Osteocyte (in vitro differentiated cells): ENCODE measurements at regions not wholly inside any gene's neighbourhood (a gene's known extent, or its start where the extent isn't known, plus 50 kb on each side); places are given as distances from the start of the nearest gene placed in this dataset.

ENCODE experiments used
- DNase-seq: peaks from one replicate; pipeline ENCODE4 v3.0.0; 2021; ENCODE audit warnings: mixed read lengths; ENCODE audit not compliant: unreplicated experiment; ENCODE audit errors: extremely low spot score
- H3K27ac Mint-ChIP-seq: one replicate; pipeline ENCODE4 v1.8.0; 2021; ENCODE audit warnings: mild to moderate bottlenecking, mixed read lengths; ENCODE audit not compliant: unreplicated experiment
- H3K27me3 Mint-ChIP-seq: one replicate; pipeline ENCODE4 v1.8.0; 2021; ENCODE audit warnings: mixed read lengths; ENCODE audit not compliant: unreplicated experiment
- H3K36me3 Mint-ChIP-seq: one replicate; pipeline ENCODE4 v1.8.0; 2021; ENCODE audit warnings: mixed read lengths; ENCODE audit not compliant: unreplicated experiment
- H3K4me1 Mint-ChIP-seq: one replicate; pipeline ENCODE4 v1.8.0; 2021; ENCODE audit warnings: mixed read lengths; ENCODE audit not compliant: unreplicated experiment
- H3K4me3 Mint-ChIP-seq: one replicate; pipeline ENCODE4 v1.8.0; 2021; ENCODE audit warnings: mild to moderate bottlenecking, moderate library complexity, mixed read lengths; ENCODE audit not compliant: unreplicated experiment
- H3K9me3 Mint-ChIP-seq: one replicate; pipeline ENCODE4 v1.8.0; 2021; ENCODE audit warnings: mixed read lengths; ENCODE audit not compliant: unreplicated experiment
- TF ChIP-seq, protein P1 (sequence below): fragments of 200-600 bp; sonication (generic); IDR thresholded peaks from 2 replicates; pipeline ENCODE4 v1.5.0; 2021; ENCODE audit warnings: antibody characterized with exemption, mild to moderate bottlenecking, moderate library complexity

DNA sequence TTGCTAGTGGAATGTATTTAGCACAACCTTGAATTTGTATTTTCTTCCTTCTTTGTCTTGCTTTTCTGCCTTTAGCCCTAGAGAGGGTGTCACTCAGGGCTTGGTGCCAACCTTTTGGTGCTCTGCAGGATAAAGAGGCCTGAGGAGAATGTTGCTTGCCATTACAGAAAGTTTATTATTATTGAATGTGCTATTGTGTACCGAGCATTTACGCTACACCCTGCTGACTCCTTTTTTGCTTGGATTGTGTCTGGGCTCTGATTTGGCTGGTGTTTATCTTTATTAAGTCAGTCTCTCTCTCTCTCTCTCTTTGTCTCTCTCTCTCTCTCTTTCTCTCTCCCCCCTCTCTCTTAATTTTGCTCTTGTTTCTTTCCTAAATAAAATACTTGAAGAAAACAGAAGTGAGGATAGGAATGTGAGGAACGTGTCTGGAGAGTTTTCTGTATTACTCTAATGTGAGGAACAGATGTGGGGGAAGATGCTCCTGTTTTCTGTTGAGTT, 284.4 kb upstream of the PHYHIPL start:
- H3K4me1 Mint-ChIP-seq, result peaks cover 30% of the 10 kb centered on the region
- DNase-seq, result no peak
- H3K27ac Mint-ChIP-seq, result peak overlapping the region; percentile 73
- H3K9me3 Mint-ChIP-seq, result no peaks in the 10 kb centered on the region
- no peaks in the 10 kb centered on the region for H3K36me3 Mint-ChIP-seq
- TF ChIP-seq, protein P1, sequence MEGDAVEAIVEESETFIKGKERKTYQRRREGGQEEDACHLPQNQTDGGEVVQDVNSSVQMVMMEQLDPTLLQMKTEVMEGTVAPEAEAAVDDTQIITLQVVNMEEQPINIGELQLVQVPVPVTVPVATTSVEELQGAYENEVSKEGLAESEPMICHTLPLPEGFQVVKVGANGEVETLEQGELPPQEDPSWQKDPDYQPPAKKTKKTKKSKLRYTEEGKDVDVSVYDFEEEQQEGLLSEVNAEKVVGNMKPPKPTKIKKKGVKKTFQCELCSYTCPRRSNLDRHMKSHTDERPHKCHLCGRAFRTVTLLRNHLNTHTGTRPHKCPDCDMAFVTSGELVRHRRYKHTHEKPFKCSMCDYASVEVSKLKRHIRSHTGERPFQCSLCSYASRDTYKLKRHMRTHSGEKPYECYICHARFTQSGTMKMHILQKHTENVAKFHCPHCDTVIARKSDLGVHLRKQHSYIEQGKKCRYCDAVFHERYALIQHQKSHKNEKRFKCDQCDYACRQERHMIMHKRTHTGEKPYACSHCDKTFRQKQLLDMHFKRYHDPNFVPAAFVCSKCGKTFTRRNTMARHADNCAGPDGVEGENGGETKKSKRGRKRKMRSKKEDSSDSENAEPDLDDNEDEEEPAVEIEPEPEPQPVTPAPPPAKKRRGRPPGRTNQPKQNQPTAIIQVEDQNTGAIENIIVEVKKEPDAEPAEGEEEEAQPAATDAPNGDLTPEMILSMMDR, result no peak
- H3K27me3 Mint-ChIP-seq, result no peaks in the 10 kb centered on the region
- H3K4me3 Mint-ChIP-seq, result no peak overlapping the region

DNA sequence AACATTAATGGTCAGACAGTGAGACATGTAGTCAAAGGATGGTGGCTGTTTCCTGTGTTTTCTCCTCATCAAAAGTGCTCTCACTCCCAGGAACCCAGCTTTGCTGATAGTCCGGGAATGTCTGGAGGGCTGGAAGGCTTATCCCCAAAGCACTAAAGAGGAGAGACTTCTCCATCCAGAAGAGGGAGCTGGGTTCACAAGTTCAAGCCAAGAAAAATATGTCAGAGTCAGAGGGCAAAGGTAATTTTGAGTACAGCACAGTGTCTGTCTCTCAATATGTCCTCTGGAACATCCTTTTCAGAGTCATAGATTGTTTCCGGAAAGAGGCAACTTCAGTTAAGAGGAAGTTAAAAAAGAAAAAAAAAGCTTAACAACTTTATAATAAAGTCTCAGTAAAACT, 281.5 kb upstream of the PHYHIPL start:
- no peak overlapping the region for H3K4me3 Mint-ChIP-seq
- H3K4me1 Mint-ChIP-seq, result peaks cover 40% of the 10 kb centered on the region
- H3K36me3 Mint-ChIP-seq, result no peaks in the 10 kb centered on the region
- H3K9me3 Mint-ChIP-seq, result no peaks in the 10 kb centered on the region
- H3K27ac Mint-ChIP-seq, result no peak overlapping the region
- no peaks in the 10 kb centered on the region for H3K27me3 Mint-ChIP-seq
- TF ChIP-seq, protein P1, result no peak
- no peak for DNase-seq

DNA sequence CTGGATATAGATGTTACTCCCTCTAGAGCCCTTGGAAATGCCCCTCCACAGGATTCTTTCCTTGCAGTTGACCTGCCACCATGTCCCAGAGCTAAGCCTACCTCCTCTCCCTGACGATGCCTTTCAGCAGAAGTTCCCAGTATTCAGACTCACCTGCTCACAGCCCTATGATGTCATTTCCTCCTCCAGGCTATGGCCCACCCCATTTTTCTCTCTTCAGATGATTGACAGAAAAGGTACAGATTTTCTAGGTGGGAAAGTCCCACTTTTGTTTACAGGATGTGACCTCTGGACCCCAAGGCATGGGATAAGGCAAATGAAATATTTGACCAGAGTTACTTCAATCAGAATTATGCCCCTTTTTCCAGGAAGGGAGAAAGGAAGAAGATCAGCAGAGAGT, 280.2 kb upstream of the PHYHIPL start:
- Mint-ChIP-seq H3K4me1 (peaks cover 35% of the 10 kb centered on the region), H3K27me3 (no peaks in the 10 kb centered on the region), H3K27ac (no peak overlapping the region), H3K9me3 (no peaks in the 10 kb centered on the region), H3K36me3 (no peaks in the 10 kb centered on the region), H3K4me3 (no peak overlapping the region)
- TF ChIP-seq, protein P1, result no peak
- DNase-seq, result no peak

DNA sequence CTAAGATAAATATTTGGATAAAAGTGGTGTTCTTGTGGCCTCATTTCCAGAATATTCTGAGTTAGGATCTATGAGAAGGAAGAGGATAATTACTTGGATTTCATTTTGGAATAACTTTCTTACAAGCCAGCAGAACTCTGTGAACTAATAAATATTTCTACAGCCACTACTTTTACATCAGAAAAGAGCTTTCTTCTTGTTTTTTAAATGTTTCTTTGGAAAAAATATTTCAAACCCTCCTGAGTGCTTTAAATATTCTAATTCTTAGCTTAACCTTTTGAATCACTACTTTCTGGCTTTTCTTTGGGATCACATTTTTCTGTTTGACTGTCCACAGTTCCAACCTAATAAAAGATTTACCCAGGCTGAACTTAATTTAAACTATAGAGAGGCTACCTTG, 279.2 kb upstream of the PHYHIPL start:
- Mint-ChIP-seq H3K4me3 (no peak overlapping the region), H3K9me3 (peaks cover 7% of the 10 kb centered on the region), H3K36me3 (peaks cover 3% of the 10 kb centered on the region), H3K27ac (peak overlapping the region; percentile 25), H3K27me3 (no peaks in the 10 kb centered on the region), H3K4me1 (peaks cover 27% of the 10 kb centered on the region)
- TF ChIP-seq, protein P1, result no peak
- DNase-seq, result no peak

DNA sequence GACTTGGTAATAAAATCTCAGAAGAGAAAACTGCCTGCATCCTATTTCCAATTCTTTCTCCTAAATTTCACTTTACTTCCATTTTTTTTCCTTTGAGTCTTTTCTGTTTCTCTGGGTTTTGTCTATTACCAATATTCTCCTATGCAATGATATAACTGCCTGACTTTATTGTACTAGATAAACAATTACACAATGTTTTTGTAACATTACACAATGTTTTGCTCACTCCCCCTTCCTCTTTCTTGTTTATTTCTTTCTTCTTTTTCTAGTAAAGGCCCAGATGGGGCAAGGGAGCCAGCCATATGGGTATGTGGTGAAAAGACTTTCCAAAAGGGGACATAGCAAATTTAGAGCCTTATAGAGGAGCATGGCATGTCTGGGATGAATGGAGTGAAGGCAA, 278.7 kb upstream of the PHYHIPL start:
- TF ChIP-seq, protein P1, result no peak
- H3K27ac Mint-ChIP-seq, result no peak overlapping the region
- no peaks in the 10 kb centered on the region for H3K27me3 Mint-ChIP-seq
- no peak for DNase-seq
- H3K4me1 Mint-ChIP-seq, result peaks cover 22% of the 10 kb centered on the region
- no peak overlapping the region for H3K4me3 Mint-ChIP-seq
- H3K36me3 Mint-ChIP-seq, result peaks cover 3% of the 10 kb centered on the region
- peaks cover 8% of the 10 kb centered on the region for H3K9me3 Mint-ChIP-seq
